ENCODE measurements at regions not wholly inside any gene's neighbourhood (a gene's known extent, or its start where the extent isn't known, plus 50 kb on each side); places are given as distances from the start of the nearest gene placed in this dataset.

DNA sequence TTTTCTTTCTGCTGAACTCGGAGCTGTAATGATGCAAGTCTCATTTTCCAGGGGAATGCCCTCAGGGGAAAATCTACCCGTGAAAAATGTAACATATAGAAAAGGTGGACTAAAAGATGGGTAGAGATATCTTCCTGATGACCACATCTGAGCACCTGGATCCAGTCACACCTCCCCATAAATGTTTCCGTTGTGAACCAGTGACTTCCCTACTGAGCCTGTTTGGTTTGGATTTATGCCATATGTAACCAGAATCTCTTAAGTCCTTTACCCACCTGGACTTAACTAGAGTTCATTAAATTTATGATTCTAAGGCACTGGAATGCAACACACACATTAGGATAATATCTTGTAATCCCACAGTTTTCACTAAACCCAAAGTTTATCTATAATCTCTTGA is 171.1 kb downstream of the ZNF330 start (continued):
- TF ChIP-seq, protein P1, sequence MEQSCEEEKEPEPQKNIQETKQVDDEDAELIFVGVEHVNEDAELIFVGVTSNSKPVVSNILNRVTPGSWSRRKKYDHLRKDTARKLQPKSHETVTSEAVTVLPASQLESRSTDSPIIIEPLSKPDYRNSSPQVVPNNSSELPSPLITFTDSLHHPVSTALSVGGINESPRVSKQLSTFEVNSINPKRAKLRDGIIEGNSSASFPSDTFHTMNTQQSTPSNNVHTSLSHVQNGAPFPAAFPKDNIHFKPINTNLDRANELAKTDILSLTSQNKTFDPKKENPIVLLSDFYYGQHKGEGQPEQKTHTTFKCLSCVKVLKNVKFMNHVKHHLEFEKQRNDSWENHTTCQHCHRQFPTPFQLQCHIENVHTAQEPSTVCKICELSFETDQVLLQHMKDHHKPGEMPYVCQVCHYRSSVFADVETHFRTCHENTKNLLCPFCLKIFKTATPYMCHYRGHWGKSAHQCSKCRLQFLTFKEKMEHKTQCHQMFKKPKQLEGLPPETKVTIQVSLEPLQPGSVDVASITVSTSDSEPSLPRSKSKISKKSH (CRISPR knock-in tag; IDR thresholded peaks at IDR 0.05; ENCODE audit: borderline replicate concordance) = no peak
- TF ChIP-seq KLF16 (CRISPR knock-in tag; IDR thresholded peaks at IDR 0.05) (no peak), FOXK1 (CRISPR knock-in tag; IDR thresholded peaks at IDR 0.05; ENCODE audit: borderline replicate concordance, low read depth) (no peak), ZNF124 (CRISPR knock-in tag; IDR thresholded peaks at IDR 0.05) (no peak)
- TF ChIP-seq, protein P2, sequence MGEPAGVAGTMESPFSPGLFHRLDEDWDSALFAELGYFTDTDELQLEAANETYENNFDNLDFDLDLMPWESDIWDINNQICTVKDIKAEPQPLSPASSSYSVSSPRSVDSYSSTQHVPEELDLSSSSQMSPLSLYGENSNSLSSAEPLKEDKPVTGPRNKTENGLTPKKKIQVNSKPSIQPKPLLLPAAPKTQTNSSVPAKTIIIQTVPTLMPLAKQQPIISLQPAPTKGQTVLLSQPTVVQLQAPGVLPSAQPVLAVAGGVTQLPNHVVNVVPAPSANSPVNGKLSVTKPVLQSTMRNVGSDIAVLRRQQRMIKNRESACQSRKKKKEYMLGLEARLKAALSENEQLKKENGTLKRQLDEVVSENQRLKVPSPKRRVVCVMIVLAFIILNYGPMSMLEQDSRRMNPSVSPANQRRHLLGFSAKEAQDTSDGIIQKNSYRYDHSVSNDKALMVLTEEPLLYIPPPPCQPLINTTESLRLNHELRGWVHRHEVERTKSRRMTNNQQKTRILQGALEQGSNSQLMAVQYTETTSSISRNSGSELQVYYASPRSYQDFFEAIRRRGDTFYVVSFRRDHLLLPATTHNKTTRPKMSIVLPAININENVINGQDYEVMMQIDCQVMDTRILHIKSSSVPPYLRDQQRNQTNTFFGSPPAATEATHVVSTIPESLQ (CRISPR knock-in tag; conservative IDR thresholded peaks at IDR 0.05) = no peak
- TF ChIP-seq, protein P3, sequence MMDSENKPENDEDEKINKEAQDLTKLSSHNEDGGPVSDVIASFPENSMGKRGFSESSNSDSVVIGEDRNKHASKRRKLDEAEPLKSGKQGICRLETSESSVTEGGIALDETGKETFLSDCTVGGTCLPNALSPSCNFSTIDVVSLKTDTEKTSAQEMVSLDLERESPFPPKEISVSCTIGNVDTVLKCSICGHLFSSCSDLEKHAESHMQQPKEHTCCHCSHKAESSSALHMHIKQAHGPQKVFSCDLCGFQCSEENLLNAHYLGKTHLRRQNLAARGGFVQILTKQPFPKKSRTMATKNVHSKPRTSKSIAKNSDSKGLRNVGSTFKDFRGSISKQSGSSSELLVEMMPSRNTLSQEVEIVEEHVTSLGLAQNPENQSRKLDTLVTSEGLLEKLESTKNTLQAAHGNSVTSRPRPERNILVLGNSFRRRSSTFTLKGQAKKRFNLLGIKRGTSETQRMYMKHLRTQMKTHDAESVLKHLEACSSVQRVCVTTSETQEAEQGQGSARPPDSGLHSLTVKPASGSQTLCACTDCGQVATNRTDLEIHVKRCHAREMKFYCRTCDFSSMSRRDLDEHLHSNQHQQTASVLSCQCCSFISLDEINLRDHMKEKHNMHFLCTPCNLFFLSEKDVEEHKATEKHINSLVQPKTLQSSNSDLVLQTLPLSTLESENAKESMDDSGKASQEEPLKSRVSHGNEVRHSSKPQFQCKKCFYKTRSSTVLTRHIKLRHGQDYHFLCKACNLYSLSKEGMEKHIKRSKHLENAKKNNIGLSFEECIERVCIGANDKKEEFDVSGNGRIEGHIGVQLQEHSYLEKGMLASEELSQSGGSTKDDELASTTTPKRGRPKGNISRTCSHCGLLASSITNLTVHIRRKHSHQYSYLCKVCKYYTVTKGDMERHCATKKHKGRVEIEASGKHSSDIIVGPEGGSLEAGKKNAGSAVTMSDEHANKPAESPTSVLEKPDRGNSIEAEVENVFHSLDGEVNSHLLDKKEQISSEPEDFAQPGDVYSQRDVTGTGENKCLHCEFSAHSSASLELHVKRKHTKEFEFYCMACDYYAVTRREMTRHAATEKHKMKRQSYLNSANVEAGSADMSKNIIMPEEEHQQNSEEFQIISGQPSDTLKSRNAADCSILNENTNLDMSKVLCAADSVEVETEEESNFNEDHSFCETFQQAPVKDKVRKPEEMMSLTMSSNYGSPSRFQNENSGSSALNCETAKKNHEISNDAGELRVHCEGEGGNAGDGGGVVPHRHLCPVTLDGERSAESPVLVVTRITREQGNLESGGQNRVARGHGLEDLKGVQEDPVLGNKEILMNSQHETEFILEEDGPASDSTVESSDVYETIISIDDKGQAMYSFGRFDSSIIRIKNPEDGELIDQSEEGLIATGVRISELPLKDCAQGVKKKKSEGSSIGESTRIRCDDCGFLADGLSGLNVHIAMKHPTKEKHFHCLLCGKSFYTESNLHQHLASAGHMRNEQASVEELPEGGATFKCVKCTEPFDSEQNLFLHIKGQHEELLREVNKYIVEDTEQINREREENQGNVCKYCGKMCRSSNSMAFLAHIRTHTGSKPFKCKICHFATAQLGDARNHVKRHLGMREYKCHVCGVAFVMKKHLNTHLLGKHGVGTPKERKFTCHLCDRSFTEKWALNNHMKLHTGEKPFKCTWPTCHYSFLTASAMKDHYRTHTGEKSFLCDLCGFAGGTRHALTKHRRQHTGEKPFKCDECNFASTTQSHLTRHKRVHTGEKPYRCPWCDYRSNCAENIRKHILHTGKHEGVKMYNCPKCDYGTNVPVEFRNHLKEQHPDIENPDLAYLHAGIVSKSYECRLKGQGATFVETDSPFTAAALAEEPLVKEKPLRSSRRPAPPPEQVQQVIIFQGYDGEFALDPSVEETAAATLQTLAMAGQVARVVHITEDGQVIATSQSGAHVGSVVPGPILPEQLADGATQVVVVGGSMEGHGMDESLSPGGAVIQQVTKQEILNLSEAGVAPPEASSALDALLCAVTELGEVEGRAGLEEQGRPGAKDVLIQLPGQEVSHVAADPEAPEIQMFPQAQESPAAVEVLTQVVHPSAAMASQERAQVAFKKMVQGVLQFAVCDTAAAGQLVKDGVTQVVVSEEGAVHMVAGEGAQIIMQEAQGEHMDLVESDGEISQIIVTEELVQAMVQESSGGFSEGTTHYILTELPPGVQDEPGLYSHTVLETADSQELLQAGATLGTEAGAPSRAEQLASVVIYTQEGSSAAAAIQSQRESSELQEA (CRISPR knock-in tag; IDR thresholded peaks at IDR 0.05; ENCODE audit: not compliant biosample characterization) = no peak
- TF ChIP-seq, protein P4, sequence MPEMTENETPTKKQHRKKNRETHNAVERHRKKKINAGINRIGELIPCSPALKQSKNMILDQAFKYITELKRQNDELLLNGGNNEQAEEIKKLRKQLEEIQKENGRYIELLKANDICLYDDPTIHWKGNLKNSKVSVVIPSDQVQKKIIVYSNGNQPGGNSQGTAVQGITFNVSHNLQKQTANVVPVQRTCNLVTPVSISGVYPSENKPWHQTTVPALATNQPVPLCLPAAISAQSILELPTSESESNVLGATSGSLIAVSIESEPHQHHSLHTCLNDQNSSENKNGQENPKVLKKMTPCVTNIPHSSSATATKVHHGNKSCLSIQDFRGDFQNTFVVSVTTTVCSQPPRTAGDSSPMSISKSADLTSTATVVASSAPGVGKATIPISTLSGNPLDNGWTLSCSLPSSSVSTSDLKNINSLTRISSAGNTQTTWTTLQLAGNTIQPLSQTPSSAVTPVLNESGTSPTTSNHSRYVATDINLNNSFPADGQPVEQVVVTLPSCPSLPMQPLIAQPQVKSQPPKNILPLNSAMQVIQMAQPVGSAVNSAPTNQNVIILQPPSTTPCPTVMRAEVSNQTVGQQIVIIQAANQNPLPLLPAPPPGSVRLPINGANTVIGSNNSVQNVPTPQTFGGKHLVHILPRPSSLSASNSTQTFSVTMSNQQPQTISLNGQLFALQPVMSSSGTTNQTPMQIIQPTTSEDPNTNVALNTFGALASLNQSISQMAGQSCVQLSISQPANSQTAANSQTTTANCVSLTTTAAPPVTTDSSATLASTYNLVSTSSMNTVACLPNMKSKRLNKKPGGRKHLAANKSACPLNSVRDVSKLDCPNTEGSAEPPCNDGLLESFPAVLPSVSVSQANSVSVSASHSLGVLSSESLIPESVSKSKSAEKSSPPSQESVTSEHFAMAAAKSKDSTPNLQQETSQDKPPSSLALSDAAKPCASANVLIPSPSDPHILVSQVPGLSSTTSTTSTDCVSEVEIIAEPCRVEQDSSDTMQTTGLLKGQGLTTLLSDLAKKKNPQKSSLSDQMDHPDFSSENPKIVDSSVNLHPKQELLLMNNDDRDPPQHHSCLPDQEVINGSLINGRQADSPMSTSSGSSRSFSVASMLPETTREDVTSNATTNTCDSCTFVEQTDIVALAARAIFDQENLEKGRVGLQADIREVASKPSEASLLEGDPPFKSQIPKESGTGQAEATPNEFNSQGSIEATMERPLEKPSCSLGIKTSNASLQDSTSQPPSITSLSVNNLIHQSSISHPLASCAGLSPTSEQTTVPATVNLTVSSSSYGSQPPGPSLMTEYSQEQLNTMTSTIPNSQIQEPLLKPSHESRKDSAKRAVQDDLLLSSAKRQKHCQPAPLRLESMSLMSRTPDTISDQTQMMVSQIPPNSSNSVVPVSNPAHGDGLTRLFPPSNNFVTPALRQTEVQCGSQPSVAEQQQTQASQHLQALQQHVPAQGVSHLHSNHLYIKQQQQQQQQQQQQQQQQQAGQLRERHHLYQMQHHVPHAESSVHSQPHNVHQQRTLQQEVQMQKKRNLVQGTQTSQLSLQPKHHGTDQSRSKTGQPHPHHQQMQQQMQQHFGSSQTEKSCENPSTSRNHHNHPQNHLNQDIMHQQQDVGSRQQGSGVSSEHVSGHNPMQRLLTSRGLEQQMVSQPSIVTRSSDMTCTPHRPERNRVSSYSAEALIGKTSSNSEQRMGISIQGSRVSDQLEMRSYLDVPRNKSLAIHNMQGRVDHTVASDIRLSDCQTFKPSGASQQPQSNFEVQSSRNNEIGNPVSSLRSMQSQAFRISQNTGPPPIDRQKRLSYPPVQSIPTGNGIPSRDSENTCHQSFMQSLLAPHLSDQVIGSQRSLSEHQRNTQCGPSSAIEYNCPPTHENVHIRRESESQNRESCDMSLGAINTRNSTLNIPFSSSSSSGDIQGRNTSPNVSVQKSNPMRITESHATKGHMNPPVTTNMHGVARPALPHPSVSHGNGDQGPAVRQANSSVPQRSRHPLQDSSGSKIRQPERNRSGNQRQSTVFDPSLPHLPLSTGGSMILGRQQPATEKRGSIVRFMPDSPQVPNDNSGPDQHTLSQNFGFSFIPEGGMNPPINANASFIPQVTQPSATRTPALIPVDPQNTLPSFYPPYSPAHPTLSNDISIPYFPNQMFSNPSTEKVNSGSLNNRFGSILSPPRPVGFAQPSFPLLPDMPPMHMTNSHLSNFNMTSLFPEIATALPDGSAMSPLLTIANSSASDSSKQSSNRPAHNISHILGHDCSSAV (CRISPR knock-in tag; IDR thresholded peaks at IDR 0.05; ENCODE audit: borderline replicate concordance) = no peak
